ENCODE measurements at regions not wholly inside any gene's neighbourhood (a gene's known extent, or its start where the extent isn't known, plus 50 kb on each side); places are given as distances from the start of the nearest gene placed in this dataset.

- Histone ChIP-seq H3K27me3 (ENCODE audit: control insufficient read depth in 1 of 2, insufficient read depth in 1 of 2, low read length in 2 of 2) (no peaks in the 10 kb centered on the region), H2BK15ac (ENCODE audit: low read depth, poor library complexity, severe bottlenecking) (no peak overlapping the region), H4K8ac (ENCODE audit: low read length) (no peak overlapping the region), H4K91ac (ENCODE audit: low read length) (no peak overlapping the region), H3K14ac (ENCODE audit: low read length in 2 of 2) (no peak overlapping the region), H3K36me3 (ENCODE audit: control insufficient read depth in 1 of 2, insufficient read depth in 2 of 2, low read depth in 1 of 2, low read length in 2 of 2) (no peaks in the 10 kb centered on the region), H2AFZ (ENCODE audit: low read depth, low read length) (no peak overlapping the region), H2BK12ac (ENCODE audit: low read length in 2 of 2) (no peak overlapping the region), H3K9ac (ENCODE audit: low read length) (peak overlapping the region; percentile 23), H3K4ac (ENCODE audit: low read depth in 1 of 2, low read length in 2 of 2) (no peak overlapping the region), H3K23ac (ENCODE audit: low read length in 2 of 2) (no peak overlapping the region), H3K79me1 (replicated peaks; ENCODE audit: low read length, poor library complexity, severe bottlenecking) (no peaks in the 10 kb centered on the region), H3K18ac (ENCODE audit: low read depth in 1 of 2, low read length in 2 of 2) (no peak overlapping the region), H3K4me1 (ENCODE audit: control insufficient read depth, insufficient read depth, low read depth, low read length) (no peaks in the 10 kb centered on the region), H2BK120ac (ENCODE audit: low read depth, low read length) (no peak overlapping the region), H3K27ac (ENCODE audit: low read length, poor library complexity, severe bottlenecking) (no peak overlapping the region), H3K4me3 (ENCODE audit: insufficient read depth in 1 of 2, low read depth in 1 of 2, low read length in 2 of 2) (no peak overlapping the region), H3K9me3 (ENCODE audit: control insufficient read depth, low read length) (no peaks in the 10 kb centered on the region), H2BK5ac (ENCODE audit: low read depth, low read length, poor library complexity, severe bottlenecking) (no peak overlapping the region), H2AK5ac (ENCODE audit: low read length, severe bottlenecking) (no peak overlapping the region), H3K4me2 (ENCODE audit: low read length, poor library complexity, severe bottlenecking) (no peak overlapping the region)
- WGBS = 83% methylated on average over 1 of the region's 1 CpG
- peak; percentile 38 for DNase-seq
Measured at GRCh38 chr18:43192408-43192807, 76.9 kb upstream of the RIT2 start.

GRCh38 chr18:43181711-43182110 is 66.2 kb upstream of the RIT2 start:
- Histone ChIP-seq H2BK15ac (ENCODE audit: low read depth, poor library complexity, severe bottlenecking) (no peak overlapping the region), H3K27ac (ENCODE audit: low read length, poor library complexity, severe bottlenecking) (no peak overlapping the region), H3K4me1 (ENCODE audit: control insufficient read depth, insufficient read depth, low read depth, low read length) (no peaks in the 10 kb centered on the region), H3K27me3 (ENCODE audit: control insufficient read depth in 1 of 2, insufficient read depth in 1 of 2, low read length in 2 of 2) (no peaks in the 10 kb centered on the region), H3K4me3 (ENCODE audit: insufficient read depth in 1 of 2, low read depth in 1 of 2, low read length in 2 of 2) (no peak overlapping the region), H3K18ac (ENCODE audit: low read depth in 1 of 2, low read length in 2 of 2) (no peak overlapping the region), H3K4me2 (ENCODE audit: low read length, poor library complexity, severe bottlenecking) (no peak overlapping the region), H3K14ac (ENCODE audit: low read length in 2 of 2) (no peak overlapping the region), H3K36me3 (ENCODE audit: control insufficient read depth in 1 of 2, insufficient read depth in 2 of 2, low read depth in 1 of 2, low read length in 2 of 2) (no peaks in the 10 kb centered on the region), H3K9me3 (ENCODE audit: control insufficient read depth, low read length) (no peaks in the 10 kb centered on the region), H2BK5ac (ENCODE audit: low read depth, low read length, poor library complexity, severe bottlenecking) (no peak overlapping the region), H2BK120ac (ENCODE audit: low read depth, low read length) (no peak overlapping the region), H2AFZ (ENCODE audit: low read depth, low read length) (no peak overlapping the region), H3K23ac (ENCODE audit: low read length in 2 of 2) (no peak overlapping the region), H3K79me1 (replicated peaks; ENCODE audit: low read length, poor library complexity, severe bottlenecking) (no peaks in the 10 kb centered on the region), H4K91ac (ENCODE audit: low read length) (no peak overlapping the region), H3K4ac (ENCODE audit: low read depth in 1 of 2, low read length in 2 of 2) (no peak overlapping the region), H2BK12ac (ENCODE audit: low read length in 2 of 2) (no peak overlapping the region), H2AK5ac (ENCODE audit: low read length, severe bottlenecking) (no peak overlapping the region), H3K9ac (ENCODE audit: low read length) (no peak overlapping the region), H4K8ac (ENCODE audit: low read length) (no peak overlapping the region)
- 29% methylated on average over 1 of the region's 2 CpGs for whole genome bisulfite sequencing
- DNase-seq = no peak

GRCh38 chr18:43180814-43181213 is 65.3 kb upstream of the RIT2 start:
- H3K9me3 ChIP-seq (ENCODE audit: control insufficient read depth, low read length) = no peaks in the 10 kb centered on the region
- no peaks in the 10 kb centered on the region for H3K79me1 ChIP-seq (replicated peaks; ENCODE audit: low read length, poor library complexity, severe bottlenecking)
- H2BK120ac ChIP-seq (ENCODE audit: low read depth, low read length) = no peak overlapping the region
- H3K27me3 ChIP-seq (ENCODE audit: control insufficient read depth in 1 of 2, insufficient read depth in 1 of 2, low read length in 2 of 2) = no peaks in the 10 kb centered on the region
- no peaks in the 10 kb centered on the region for H3K4me1 ChIP-seq (ENCODE audit: control insufficient read depth, insufficient read depth, low read depth, low read length)
- no peak overlapping the region for H2BK15ac ChIP-seq (ENCODE audit: low read depth, poor library complexity, severe bottlenecking)
- no peak overlapping the region for H3K14ac ChIP-seq (ENCODE audit: low read length in 2 of 2)
- H3K9ac ChIP-seq (ENCODE audit: low read length) = no peak overlapping the region
- no peak overlapping the region for H2AK5ac ChIP-seq (ENCODE audit: low read length, severe bottlenecking)
- H3K4me3 ChIP-seq (ENCODE audit: insufficient read depth in 1 of 2, low read depth in 1 of 2, low read length in 2 of 2) = no peak overlapping the region
- H4K91ac ChIP-seq (ENCODE audit: low read length) = no peak overlapping the region
- no peak overlapping the region for H2BK12ac ChIP-seq (ENCODE audit: low read length in 2 of 2)
- no peaks in the 10 kb centered on the region for H3K36me3 ChIP-seq (ENCODE audit: control insufficient read depth in 1 of 2, insufficient read depth in 2 of 2, low read depth in 1 of 2, low read length in 2 of 2)
- no peak overlapping the region for H3K4ac ChIP-seq (ENCODE audit: low read depth in 1 of 2, low read length in 2 of 2)
- H3K23ac ChIP-seq (ENCODE audit: low read length in 2 of 2) = no peak overlapping the region
- no peak overlapping the region for H2AFZ ChIP-seq (ENCODE audit: low read depth, low read length)
- no peak overlapping the region for H4K8ac ChIP-seq (ENCODE audit: low read length)
- 86% methylated on average over 1 of the region's 2 CpGs for WGBS
- no peak overlapping the region for H2BK5ac ChIP-seq (ENCODE audit: low read depth, low read length, poor library complexity, severe bottlenecking)
- no peak for DNase-seq
- no peak overlapping the region for H3K4me2 ChIP-seq (ENCODE audit: low read length, poor library complexity, severe bottlenecking)
- no peak overlapping the region for H3K27ac ChIP-seq (ENCODE audit: low read length, poor library complexity, severe bottlenecking)
- no peak overlapping the region for H3K18ac ChIP-seq (ENCODE audit: low read depth in 1 of 2, low read length in 2 of 2)

- Histone ChIP-seq H3K9ac (ENCODE audit: low read length) (no peak overlapping the region), H3K4me3 (ENCODE audit: insufficient read depth in 1 of 2, low read depth in 1 of 2, low read length in 2 of 2) (no peak overlapping the region), H4K91ac (ENCODE audit: low read length) (no peak overlapping the region), H2AFZ (ENCODE audit: low read depth, low read length) (no peak overlapping the region), H2AK5ac (ENCODE audit: low read length, severe bottlenecking) (no peak overlapping the region), H3K36me3 (ENCODE audit: control insufficient read depth in 1 of 2, insufficient read depth in 2 of 2, low read depth in 1 of 2, low read length in 2 of 2) (no peaks in the 10 kb centered on the region), H3K79me1 (replicated peaks; ENCODE audit: low read length, poor library complexity, severe bottlenecking) (no peaks in the 10 kb centered on the region), H2BK120ac (ENCODE audit: low read depth, low read length) (no peak overlapping the region), H4K8ac (ENCODE audit: low read length) (no peak overlapping the region), H3K18ac (ENCODE audit: low read depth in 1 of 2, low read length in 2 of 2) (no peak overlapping the region), H3K27ac (ENCODE audit: low read length, poor library complexity, severe bottlenecking) (no peak overlapping the region), H3K27me3 (ENCODE audit: control insufficient read depth in 1 of 2, insufficient read depth in 1 of 2, low read length in 2 of 2) (no peaks in the 10 kb centered on the region), H2BK15ac (ENCODE audit: low read depth, poor library complexity, severe bottlenecking) (no peak overlapping the region), H3K4me1 (ENCODE audit: control insufficient read depth, insufficient read depth, low read depth, low read length) (no peaks in the 10 kb centered on the region), H3K23ac (ENCODE audit: low read length in 2 of 2) (no peak overlapping the region), H3K4me2 (ENCODE audit: low read length, poor library complexity, severe bottlenecking) (no peak overlapping the region), H2BK12ac (ENCODE audit: low read length in 2 of 2) (no peak overlapping the region), H3K9me3 (ENCODE audit: control insufficient read depth, low read length) (peaks cover 6% of the 10 kb centered on the region), H2BK5ac (ENCODE audit: low read depth, low read length, poor library complexity, severe bottlenecking) (no peak overlapping the region), H3K14ac (ENCODE audit: low read length in 2 of 2) (no peak overlapping the region), H3K4ac (ENCODE audit: low read depth in 1 of 2, low read length in 2 of 2) (no peak overlapping the region)
- no peak for DNase-seq
- no CpG with 5 or more reads among the region's 2 CpGs for WGBS
Measured at GRCh38 chr18:43175257-43175656, 59.8 kb upstream of the RIT2 start.

All from mesenchymal stem cell (in vitro differentiated cells and primary cell).